ENCODE measurements at regions not wholly inside any gene's neighbourhood (a gene's known extent, or its start where the extent isn't known, plus 50 kb on each side); places are given as distances from the start of the nearest gene placed in this dataset.
A peak's percentile ranks its signal among the peaks of the same experiment; 100 is the strongest.

DNA sequence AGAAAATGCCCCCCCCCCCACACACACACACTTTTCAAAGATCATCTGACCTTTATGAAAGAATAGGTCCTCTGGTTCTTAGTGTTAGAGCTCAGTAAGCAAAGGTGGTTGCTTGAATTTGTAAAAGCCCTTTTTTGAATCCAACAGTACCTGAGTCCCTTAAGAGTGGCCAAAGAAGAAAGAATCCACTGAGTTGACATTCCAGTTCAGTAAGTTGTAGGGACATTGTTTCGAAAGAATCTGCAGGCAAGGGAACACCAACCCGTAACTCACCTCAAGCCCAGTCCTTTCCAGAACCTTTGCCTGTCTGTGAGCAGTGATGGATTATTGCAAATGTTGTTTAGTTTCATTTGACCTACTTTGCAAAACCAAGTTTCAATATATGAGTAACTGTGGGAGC lies 64.2 kb upstream of the MAP3K4 start:
- intact Hi-C loops (cut with DNase I): no loop called here
- no peaks in the 10 kb centered on the region for H3K27me3 ChIP-seq
- no peak overlapping the region for H3K27ac ChIP-seq
- DNase-seq (ENCODE audit: extremely low spot score in 2 of 2): no peak
- H3K4me3 ChIP-seq: no peak overlapping the region
- TF ChIP-seq, protein P1, sequence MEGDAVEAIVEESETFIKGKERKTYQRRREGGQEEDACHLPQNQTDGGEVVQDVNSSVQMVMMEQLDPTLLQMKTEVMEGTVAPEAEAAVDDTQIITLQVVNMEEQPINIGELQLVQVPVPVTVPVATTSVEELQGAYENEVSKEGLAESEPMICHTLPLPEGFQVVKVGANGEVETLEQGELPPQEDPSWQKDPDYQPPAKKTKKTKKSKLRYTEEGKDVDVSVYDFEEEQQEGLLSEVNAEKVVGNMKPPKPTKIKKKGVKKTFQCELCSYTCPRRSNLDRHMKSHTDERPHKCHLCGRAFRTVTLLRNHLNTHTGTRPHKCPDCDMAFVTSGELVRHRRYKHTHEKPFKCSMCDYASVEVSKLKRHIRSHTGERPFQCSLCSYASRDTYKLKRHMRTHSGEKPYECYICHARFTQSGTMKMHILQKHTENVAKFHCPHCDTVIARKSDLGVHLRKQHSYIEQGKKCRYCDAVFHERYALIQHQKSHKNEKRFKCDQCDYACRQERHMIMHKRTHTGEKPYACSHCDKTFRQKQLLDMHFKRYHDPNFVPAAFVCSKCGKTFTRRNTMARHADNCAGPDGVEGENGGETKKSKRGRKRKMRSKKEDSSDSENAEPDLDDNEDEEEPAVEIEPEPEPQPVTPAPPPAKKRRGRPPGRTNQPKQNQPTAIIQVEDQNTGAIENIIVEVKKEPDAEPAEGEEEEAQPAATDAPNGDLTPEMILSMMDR (IDR thresholded peaks at IDR 0.05): no peak
- no peak for TF ChIP-seq POLR2AphosphoS5 (IDR thresholded peaks at IDR 0.05; ENCODE audit: insufficient read depth in 1 of 2, low read depth in 1 of 2)
- no peak for TF ChIP-seq POLR2A (IDR thresholded peaks at IDR 0.05)
- H3K4me1 ChIP-seq: peaks cover 10% of the 10 kb centered on the region
- no peaks in the 10 kb centered on the region for H3K36me3 ChIP-seq
- H3K9me3 ChIP-seq: no peaks in the 10 kb centered on the region

DNA sequence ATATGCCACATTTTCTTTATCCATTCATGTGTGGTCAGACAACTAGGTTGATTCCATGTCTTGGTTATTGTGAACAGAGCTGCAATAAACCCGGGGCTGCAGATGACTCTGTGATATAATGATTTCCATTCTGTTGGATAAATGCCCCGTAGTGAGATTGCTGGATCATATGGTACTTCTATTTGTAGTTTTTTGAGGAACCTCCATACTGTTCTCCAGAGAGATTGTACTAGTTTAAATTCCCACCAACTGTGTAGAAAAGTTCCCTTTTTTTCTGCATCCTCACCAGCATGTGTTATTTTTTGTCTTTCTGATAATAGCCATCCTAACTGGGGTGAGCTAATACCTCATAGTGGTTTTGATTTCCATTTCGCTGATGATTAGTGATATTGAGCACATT lies 62.2 kb upstream of the MAP3K4 start:
- Histone ChIP-seq H3K9me3 (no peaks in the 10 kb centered on the region), H3K27me3 (no peaks in the 10 kb centered on the region), H3K4me3 (no peak overlapping the region), H3K4me1 (peaks cover 10% of the 10 kb centered on the region), H3K36me3 (no peaks in the 10 kb centered on the region), H3K27ac (no peak overlapping the region)
- no peak for DNase-seq (ENCODE audit: extremely low spot score in 2 of 2)
- no peak for TF ChIP-seq POLR2AphosphoS5 (IDR thresholded peaks at IDR 0.05; ENCODE audit: insufficient read depth in 1 of 2, low read depth in 1 of 2)
- TF ChIP-seq POLR2A (IDR thresholded peaks at IDR 0.05): no peak
- TF ChIP-seq, protein P1 (IDR thresholded peaks at IDR 0.05): no peak
- intact Hi-C loops (cut with DNase I): no loop called here

DNA sequence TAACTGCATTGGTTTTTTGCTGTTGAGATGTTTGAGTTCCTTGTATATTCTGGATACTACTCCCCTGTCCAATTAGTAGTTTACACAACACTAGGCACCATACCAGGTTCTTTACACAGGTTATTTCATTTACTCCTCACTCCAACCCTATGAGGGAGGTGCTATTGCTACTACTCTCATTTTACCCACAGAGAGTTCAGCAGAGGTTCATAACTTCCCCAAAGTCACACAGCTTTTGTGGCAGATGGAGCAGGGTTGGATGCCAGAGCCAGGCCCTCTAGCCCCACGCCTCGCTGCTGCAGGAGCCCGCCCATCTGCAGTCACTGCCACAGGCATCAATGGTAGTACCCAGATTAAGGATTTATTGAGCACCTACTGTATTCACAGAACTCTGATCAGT lies 61.7 kb upstream of the MAP3K4 start:
- no peak for TF ChIP-seq POLR2A (IDR thresholded peaks at IDR 0.05)
- TF ChIP-seq, protein P1 (IDR thresholded peaks at IDR 0.05): no peak
- no peak for TF ChIP-seq POLR2AphosphoS5 (IDR thresholded peaks at IDR 0.05; ENCODE audit: insufficient read depth in 1 of 2, low read depth in 1 of 2)
- H3K4me3 ChIP-seq: no peak overlapping the region
- H3K4me1 ChIP-seq: peaks cover 10% of the 10 kb centered on the region

DNA sequence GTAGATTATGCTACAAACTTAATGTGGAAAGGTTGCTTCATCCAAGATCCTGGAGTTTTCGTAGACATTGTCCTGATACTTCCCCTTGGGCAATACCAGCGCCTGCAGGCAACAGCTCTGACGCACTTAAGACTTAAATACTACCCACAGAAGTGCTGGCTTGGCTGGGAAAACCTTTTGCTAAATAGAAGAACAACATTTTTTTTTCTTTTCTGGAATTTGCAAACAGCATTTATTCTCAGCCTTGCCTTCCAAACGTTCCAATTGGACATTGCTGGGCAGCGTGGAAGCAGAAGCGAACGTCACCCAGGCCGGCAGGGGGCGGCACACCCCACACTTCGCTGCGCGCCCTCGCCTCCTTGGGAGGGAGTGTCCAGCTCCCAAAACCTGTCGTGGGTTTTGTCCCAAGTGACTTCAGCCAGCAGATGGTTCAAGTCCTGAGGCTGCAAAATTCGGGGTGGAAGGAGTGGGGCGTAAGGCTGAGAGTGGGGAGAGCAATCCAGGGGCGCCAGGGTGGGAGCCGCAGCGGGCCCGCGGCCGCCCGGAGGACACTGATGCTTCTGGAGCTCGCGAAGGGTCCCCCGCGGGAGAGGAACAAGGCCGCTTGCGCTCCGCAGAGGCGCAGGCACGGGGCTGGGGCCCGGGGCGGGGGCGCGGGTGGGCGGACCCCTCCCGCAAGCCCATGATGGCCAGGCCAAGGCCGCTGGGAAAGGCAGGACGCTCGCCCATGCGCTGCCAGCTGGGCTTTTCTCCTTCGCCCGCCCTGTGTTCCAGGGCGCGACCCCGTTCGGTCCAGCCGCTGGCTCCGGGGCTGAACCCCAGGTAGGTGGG lies 60.8 kb upstream of the MAP3K4 start:
- intact Hi-C loops (cut with DNase I): loop anchor here (5.0 kb wide), 2 partner anchors 62 to 442 kb away; partner anchors contain the start of gene MAP3K4
- peaks cover 10% of the 10 kb centered on the region for H3K4me1 ChIP-seq
- H3K9me3 ChIP-seq: no peaks in the 10 kb centered on the region
- peak in 1 of 2 donors; percentile 92 for DNase-seq (ENCODE audit: extremely low spot score in 2 of 2)
- no peaks in the 10 kb centered on the region for H3K27me3 ChIP-seq
- H3K27ac ChIP-seq: peak overlapping the region; percentile 72
- peak; percentile 34 to 75 for TF ChIP-seq POLR2AphosphoS5 (IDR thresholded peaks at IDR 0.05; ENCODE audit: insufficient read depth in 1 of 2, low read depth in 1 of 2)
- TF ChIP-seq POLR2A (IDR thresholded peaks at IDR 0.05): no peak
- TF ChIP-seq, protein P1 (IDR thresholded peaks at IDR 0.05): peak; percentile 77 to 95 (median 82)
- peak overlapping the region; percentile 53 to 64 for H3K4me3 ChIP-seq
- H3K36me3 ChIP-seq: no peaks in the 10 kb centered on the region

More for the DNA sequence above, 61.7 kb upstream of the MAP3K4 start:
- Histone ChIP-seq H3K27me3 (no peaks in the 10 kb centered on the region), H3K9me3 (no peaks in the 10 kb centered on the region), H3K36me3 (no peaks in the 10 kb centered on the region), H3K27ac (no peak overlapping the region)
- DNase-seq (ENCODE audit: extremely low spot score in 2 of 2): no peak
- intact Hi-C loops (cut with DNase I): loop anchor here (5.0 kb wide), 2 partner anchors 62 to 442 kb away; partner anchors contain the start of gene MAP3K4
